Transverse colon (tissue), 4 donors: ENCODE measurements at regions not wholly inside any gene's neighbourhood (a gene's known extent, or its start where the extent isn't known, plus 50 kb on each side); places are given as distances from the start of the nearest gene placed in this dataset.

ENCODE experiments used
- DNase-seq: peaks from one replicate; pipeline ENCODE4 v3.0.0-alpha.2; 2019
- H3K27ac ChIP-seq, 4 donors: fragments of 200-600 bp; sonication (generic); 2 replicates each; pipeline ENCODE4 v1.5.1; 2016 to 2018; ENCODE audit warnings: inconsistent platforms in 4 of 4
- H3K27me3 ChIP-seq: fragments of 200-600 bp; sonication (generic); 2 replicates; pipeline ENCODE4 v1.5.1; 2017; ENCODE audit warnings: inconsistent platforms
- H3K36me3 ChIP-seq, 4 donors: fragments of 200-600 bp; sonication (generic); 2 replicates each; pipeline ENCODE4 v1.5.1; 2017 to 2019; ENCODE audit warnings: inconsistent platforms in 4 of 4
- H3K4me1 ChIP-seq, 4 donors: fragments of 200-600 bp; sonication (generic); 2 replicates each; pipeline ENCODE4 v1.5.1; 2017 to 2020; ENCODE audit warnings: inconsistent platforms in 4 of 4
- H3K4me3 ChIP-seq, 4 donors: fragments of 200-600 bp; sonication (generic); 1 replicate in 1 of 4; 2 replicates in 3 of 4; pipeline versions ENCODE4 v1.5.1 to v1.6.1; 2017 to 2019; ENCODE audit warnings: inconsistent platforms in 4 of 4
- H3K9me3 ChIP-seq, 2 donors: fragments of 200-600 bp; sonication (generic); 2 replicates each; pipeline ENCODE4 v1.5.1; 2017 to 2019; ENCODE audit warnings: inconsistent platforms in 2 of 2
- CTCF ChIP-seq, 5 experiments: fragments of 200-600 bp in 3 of 5; fragments of 450-650 bp in 2 of 5; sonication (generic) in 3 of 5; IDR thresholded peaks; 1 replicate in 2 of 5; 2 replicates in 3 of 5; pipeline ENCODE4 v1.5.1; 2016 to 2017; ENCODE audit warnings: antibody characterized with exemption in 5 of 5, inconsistent platforms in 3 of 5, mild to moderate bottlenecking in 2 of 5, moderate library complexity in 1 of 5
- EP300 ChIP-seq: sonication (generic); formaldehyde crosslinking; IDR thresholded peaks from one replicate; pipeline ENCODE4 v1.6.1; 2017; ENCODE audit warnings: antibody characterized with exemption, low read depth
- POLR2A ChIP-seq: fragments of 450-650 bp; IDR thresholded peaks from one replicate; pipeline ENCODE4 v1.6.1; 2016; ENCODE audit warnings: antibody characterized with exemption, mild to moderate bottlenecking, moderate library complexity
- POLR2AphosphoS5 ChIP-seq, 3 donors: sonication (generic); formaldehyde crosslinking; IDR thresholded peaks; one replicate each; pipeline ENCODE4 v1.6.1; 2016; ENCODE audit warnings: antibody characterized with exemption in 3 of 3
- WGBS, 2 donors: methylation state at CpG; one replicate each; pipeline ENCODE4 v1.1.5; 2018; ENCODE audit warnings: low coverage in 1 of 2; 5-methylcytosine and 5-hydroxymethylcytosine counted together
- in situ Hi-C, 4 donors: fragments of 200-750 bp; cut with MboI; loops; one replicate each; pipeline versions ENCODE4 v1.15.0 to v1.15.1; 2017; ENCODE audit warnings: low sequenced_read_pairs in 3 of 4, low pct_ligation_motif_present in 1 of 4, low pct_unique_long_range_greater_than_20kb in 1 of 4
- intact Hi-C: fragments of 100-400 bp; cut with DNase I; formaldehyde crosslinking; loops from one replicate; pipeline ENCODE4 v1.15.1; 2023; ENCODE audit warnings: low total_unique reads
- small RNA-seq, 4 donors: library from RNA; depleted of rRNA; stranded (forward); fragments of <200 nt; gene quantifications; one replicate each; pipeline ENCODE3, GENCODE V24; 2016

GRCh38 chr10:107230887-107231286, 66.4 kb upstream of the SORCS1 start:
- Histone ChIP-seq H3K9me3 (no peaks in the 10 kb centered on the region), H3K27me3 (no peaks in the 10 kb centered on the region), H3K27ac (no peak overlapping the region), H3K4me1 (no peaks in the 10 kb centered on the region), H3K36me3 (no peaks in the 10 kb centered on the region), H3K4me3 (no peak overlapping the region)
- intact Hi-C loops: no loop called here
- 74 to 77% methylated on average over 3 to 4 of the region's 4 CpGs for WGBS, 2 donors
- no peak for DNase-seq
- in situ Hi-C loops: no loop called here
- TF ChIP-seq CTCF (IDR thresholded peaks at IDR 0.05) (no peak), POLR2AphosphoS5 (IDR thresholded peaks at IDR 0.05) (no peak), POLR2A (no peak), EP300 (no peak)

- WGBS, 2 donors: 54 to 55% methylated on average over 1 of the region's 1 CpG
- Histone ChIP-seq H3K36me3 (no peaks in the 10 kb centered on the region), H3K9me3 (no peaks in the 10 kb centered on the region), H3K4me3 (no peak overlapping the region), H3K27me3 (no peaks in the 10 kb centered on the region), H3K27ac (no peak overlapping the region), H3K4me1 (no peaks in the 10 kb centered on the region)
- intact Hi-C loops: no loop called here
- TF ChIP-seq CTCF (IDR thresholded peaks at IDR 0.05): no peak
- TF ChIP-seq POLR2AphosphoS5 (IDR thresholded peaks at IDR 0.05): no peak
- no peak for TF ChIP-seq EP300
- TF ChIP-seq POLR2A: no peak
- no peak for DNase-seq
- in situ Hi-C loops: no loop called here
Observed at GRCh38 chr10:107215681-107216080, 51.2 kb upstream of the SORCS1 start.

Small RNA genes lying in the stretch of these regions (small RNA-seq; reads per million reads assigned to genes)
- 0 reads per million in 4 donors for gene AL390123.1
- gene RNA5SP326: 0 reads per million in 4 donors
- gene RNU5B-6P: 0 to 0.55 (median 0) reads per million in 4 donors
- 0 reads per million in 4 donors for gene RNU6-839P
